RWPE2 (cell line): ENCODE measurements at regions not wholly inside any gene's neighbourhood (a gene's known extent, or its start where the extent isn't known, plus 50 kb on each side); places are given as distances from the start of the nearest gene placed in this dataset.

Source experiments
- ATAC-seq: fragments of 200-7000 bp; cut with Tn5 transposase; 3 replicates; pipeline ENCODE4 v1.9.1; 2021; ENCODE audit warnings: low read depth
- DNase-seq: peaks from one replicate; pipeline ENCODE4 v3.0.0-alpha.2; 2020; ENCODE audit warnings: low spot score
- H3K27ac ChIP-seq: fragments of 450-650 bp; 2 replicates; pipeline ENCODE4 v1.5.1; 2017; ENCODE audit warnings: mild to moderate bottlenecking; ENCODE audit not compliant: poor library complexity, severe bottlenecking
- H3K27me3 ChIP-seq: fragments of 250-450 bp; sonication (Bioruptor Pico); 2 replicates; pipeline ENCODE4 v1.5.1; 2021; ENCODE audit warnings: mild to moderate bottlenecking, moderate library complexity; ENCODE audit not compliant: insufficient read depth, poor library complexity, severe bottlenecking
- H3K36me3 ChIP-seq: fragments of 250-450 bp; sonication (Bioruptor Pico); 2 replicates; pipeline ENCODE4 v1.5.1; 2020; ENCODE audit warnings: low read depth, mild to moderate bottlenecking, moderate library complexity
- H3K4me1 ChIP-seq: fragments of 250-450 bp; sonication (Bioruptor Pico); 2 replicates; pipeline ENCODE4 v1.5.1; 2021; ENCODE audit warnings: mild to moderate bottlenecking, moderate library complexity; ENCODE audit not compliant: insufficient read depth, poor library complexity, severe bottlenecking
- H3K4me3 ChIP-seq: fragments of 250-450 bp; sonication (Bioruptor Pico); 2 replicates; pipeline ENCODE4 v1.5.1; 2021; ENCODE audit warnings: mild to moderate bottlenecking, moderate library complexity; ENCODE audit not compliant: severe bottlenecking
- H3K9me3 ChIP-seq: fragments of 250-450 bp; sonication (Bioruptor Pico); 2 replicates; pipeline ENCODE4 v1.5.1; 2021; ENCODE audit warnings: mild to moderate bottlenecking, moderate library complexity; ENCODE audit not compliant: severe bottlenecking
- TF ChIP-seq, protein P1 (sequence below): fragments of 450-650 bp; IDR thresholded peaks from one replicate; pipeline ENCODE4 v1.5.1; 2017; ENCODE audit warnings: mild to moderate bottlenecking, moderate library complexity; ENCODE audit not compliant: poor library complexity, severe bottlenecking

DNA sequence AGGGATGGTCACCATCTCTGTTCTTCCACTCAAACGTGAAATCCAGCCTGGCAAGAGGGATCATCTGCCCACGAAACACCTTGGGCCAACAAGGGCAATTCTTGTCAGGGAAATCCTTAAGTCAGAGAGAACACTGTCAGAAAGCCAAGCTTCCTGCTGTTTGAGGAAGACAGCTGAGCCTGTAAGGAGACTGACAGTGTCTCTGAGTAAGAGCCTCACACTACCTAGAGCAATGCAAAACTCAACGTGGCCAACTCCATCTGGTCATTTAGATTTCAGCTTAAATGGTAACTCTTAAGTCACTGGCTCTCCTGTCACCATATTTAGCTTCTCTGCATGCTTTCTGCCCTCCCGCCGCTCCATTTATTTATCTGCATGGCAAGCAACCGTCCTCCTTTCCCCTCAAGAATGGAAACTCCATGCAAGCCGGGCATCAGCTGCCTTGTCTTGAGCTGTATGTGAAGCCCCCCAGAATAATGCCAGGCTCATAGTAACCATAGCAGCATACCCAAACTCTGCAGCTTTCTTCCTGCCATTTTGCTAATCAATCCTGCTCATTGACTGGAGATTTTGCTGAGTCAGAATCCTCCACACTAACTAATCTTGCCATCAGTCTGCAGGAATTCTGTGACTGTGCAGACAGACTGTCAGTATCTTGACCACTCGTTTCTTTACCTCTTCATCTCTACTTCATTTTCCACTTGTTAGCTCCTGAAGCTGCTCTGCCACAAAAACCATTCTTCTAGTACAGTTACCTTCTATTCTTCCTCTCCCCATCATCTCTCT lies 159.8 kb downstream of the IRS2 start:
- no peak for DNase-seq
- ATAC-seq, result no peak
- H3K4me3 ChIP-seq, result no peak overlapping the region
- H3K27ac ChIP-seq, result no peak overlapping the region
- peaks cover 10% of the 10 kb centered on the region for H3K4me1 ChIP-seq
- H3K27me3 ChIP-seq, result no peaks in the 10 kb centered on the region
- TF ChIP-seq, protein P1, sequence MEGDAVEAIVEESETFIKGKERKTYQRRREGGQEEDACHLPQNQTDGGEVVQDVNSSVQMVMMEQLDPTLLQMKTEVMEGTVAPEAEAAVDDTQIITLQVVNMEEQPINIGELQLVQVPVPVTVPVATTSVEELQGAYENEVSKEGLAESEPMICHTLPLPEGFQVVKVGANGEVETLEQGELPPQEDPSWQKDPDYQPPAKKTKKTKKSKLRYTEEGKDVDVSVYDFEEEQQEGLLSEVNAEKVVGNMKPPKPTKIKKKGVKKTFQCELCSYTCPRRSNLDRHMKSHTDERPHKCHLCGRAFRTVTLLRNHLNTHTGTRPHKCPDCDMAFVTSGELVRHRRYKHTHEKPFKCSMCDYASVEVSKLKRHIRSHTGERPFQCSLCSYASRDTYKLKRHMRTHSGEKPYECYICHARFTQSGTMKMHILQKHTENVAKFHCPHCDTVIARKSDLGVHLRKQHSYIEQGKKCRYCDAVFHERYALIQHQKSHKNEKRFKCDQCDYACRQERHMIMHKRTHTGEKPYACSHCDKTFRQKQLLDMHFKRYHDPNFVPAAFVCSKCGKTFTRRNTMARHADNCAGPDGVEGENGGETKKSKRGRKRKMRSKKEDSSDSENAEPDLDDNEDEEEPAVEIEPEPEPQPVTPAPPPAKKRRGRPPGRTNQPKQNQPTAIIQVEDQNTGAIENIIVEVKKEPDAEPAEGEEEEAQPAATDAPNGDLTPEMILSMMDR, result no peak
- no peaks in the 10 kb centered on the region for H3K9me3 ChIP-seq
- no peaks in the 10 kb centered on the region for H3K36me3 ChIP-seq

DNA sequence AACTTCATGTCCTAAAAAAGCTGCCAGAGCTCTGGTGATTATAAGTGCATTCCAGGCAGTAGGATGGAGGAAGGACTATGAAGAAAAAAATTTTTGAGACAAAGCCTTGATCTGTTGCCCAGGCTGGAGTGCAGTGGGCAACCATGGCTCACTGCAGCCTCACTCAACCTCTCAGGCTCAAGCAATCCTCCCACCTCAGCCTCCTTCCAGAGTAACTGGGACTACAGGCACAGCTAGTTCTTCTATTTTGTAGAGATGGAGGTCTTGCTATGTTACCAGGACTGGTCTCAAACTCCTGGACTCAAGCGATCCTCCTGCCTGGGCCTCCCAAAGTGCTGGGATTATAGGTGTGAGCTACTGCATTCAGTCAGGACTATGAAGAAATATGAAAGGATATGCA lies 161.2 kb downstream of the IRS2 start:
- H3K27me3 ChIP-seq, result no peaks in the 10 kb centered on the region

DNA sequence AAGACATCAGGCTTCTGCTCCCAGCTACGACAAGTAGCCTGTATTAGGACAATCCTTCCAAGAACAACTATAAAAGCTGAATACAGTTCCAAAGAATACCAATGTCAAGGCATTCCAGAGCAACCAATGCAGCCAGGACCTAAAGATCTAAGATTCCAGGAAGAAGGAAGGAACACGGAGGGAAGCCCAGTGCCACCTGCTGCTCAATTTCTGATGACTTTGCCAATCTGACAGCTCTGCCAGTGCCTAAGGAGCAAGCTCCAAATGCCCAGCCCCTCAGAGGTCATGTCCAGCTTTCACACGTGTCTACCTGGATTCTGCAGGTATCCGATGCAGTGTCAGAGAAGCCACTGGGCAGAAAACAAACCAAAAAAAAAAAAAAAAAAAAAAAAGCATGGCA lies 164.4 kb downstream of the IRS2 start:
- Histone ChIP-seq H3K4me1 (no peaks in the 10 kb centered on the region), H3K27ac (no peak overlapping the region), H3K4me3 (no peak overlapping the region), H3K27me3 (no peaks in the 10 kb centered on the region), H3K9me3 (no peaks in the 10 kb centered on the region), H3K36me3 (no peaks in the 10 kb centered on the region)
- ATAC-seq (no peak), DNase-seq (no peak)
- TF ChIP-seq, protein P1, result no peak

More for the DNA sequence above, 161.2 kb downstream of the IRS2 start:
- no peaks in the 10 kb centered on the region for H3K36me3 ChIP-seq
- peaks cover 8% of the 10 kb centered on the region for H3K4me1 ChIP-seq
- no peak overlapping the region for H3K27ac ChIP-seq
- TF ChIP-seq, protein P1, result no peak
- H3K4me3 ChIP-seq, result no peak overlapping the region
- H3K9me3 ChIP-seq, result no peaks in the 10 kb centered on the region
- ATAC-seq (no peak), DNase-seq (no peak)

DNA sequence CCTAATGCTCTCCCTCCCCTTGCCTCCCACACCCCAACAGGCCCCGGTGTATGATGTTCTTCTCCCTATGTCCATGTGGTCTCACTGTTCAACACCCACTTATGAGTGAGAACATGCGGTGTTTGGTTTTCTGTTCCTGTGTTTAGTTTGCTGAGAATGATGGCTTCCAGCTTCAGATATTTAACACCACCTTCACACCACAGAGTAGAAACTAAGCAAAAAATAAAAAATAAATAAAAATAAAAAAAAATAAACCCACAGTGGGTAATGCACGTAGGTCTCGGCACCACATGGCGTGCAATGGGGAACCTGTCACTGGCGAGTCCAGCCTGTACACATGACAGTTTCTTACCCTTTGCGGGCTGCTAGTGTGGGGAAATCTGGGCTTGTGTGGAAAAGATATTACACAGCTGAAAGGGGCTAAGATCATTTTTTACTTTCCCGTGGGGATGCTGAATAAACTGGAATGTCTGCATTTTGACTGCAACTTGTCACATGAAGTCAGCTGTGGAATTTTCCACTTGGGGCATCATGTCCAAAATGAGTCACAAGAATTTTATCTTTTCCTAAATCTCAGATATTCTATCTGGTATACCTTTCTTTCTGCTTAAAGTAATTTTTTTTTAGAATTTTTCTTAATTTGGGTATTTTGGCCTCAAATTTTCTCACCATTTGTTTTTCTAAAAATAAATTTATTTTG lies 170.5 kb downstream of the IRS2 start:
- no peaks in the 10 kb centered on the region for H3K36me3 ChIP-seq
- ATAC-seq (no peak), DNase-seq (no peak)
- H3K4me1 ChIP-seq, result no peaks in the 10 kb centered on the region
- H3K27ac ChIP-seq, result no peak overlapping the region
- TF ChIP-seq, protein P1, result no peak
- H3K27me3 ChIP-seq, result no peaks in the 10 kb centered on the region
- H3K9me3 ChIP-seq, result no peaks in the 10 kb centered on the region
- no peak overlapping the region for H3K4me3 ChIP-seq
